ENCODE measurements at regions not wholly inside any gene's neighbourhood (a gene's known extent, or its start where the extent isn't known, plus 50 kb on each side); places are given as distances from the start of the nearest gene placed in this dataset.
"Not testable (repeated sequence)": the region's sequence is repeated elsewhere in the genome, so short reads cannot be mapped to it uniquely, and the experiment has no call there.

DNA sequence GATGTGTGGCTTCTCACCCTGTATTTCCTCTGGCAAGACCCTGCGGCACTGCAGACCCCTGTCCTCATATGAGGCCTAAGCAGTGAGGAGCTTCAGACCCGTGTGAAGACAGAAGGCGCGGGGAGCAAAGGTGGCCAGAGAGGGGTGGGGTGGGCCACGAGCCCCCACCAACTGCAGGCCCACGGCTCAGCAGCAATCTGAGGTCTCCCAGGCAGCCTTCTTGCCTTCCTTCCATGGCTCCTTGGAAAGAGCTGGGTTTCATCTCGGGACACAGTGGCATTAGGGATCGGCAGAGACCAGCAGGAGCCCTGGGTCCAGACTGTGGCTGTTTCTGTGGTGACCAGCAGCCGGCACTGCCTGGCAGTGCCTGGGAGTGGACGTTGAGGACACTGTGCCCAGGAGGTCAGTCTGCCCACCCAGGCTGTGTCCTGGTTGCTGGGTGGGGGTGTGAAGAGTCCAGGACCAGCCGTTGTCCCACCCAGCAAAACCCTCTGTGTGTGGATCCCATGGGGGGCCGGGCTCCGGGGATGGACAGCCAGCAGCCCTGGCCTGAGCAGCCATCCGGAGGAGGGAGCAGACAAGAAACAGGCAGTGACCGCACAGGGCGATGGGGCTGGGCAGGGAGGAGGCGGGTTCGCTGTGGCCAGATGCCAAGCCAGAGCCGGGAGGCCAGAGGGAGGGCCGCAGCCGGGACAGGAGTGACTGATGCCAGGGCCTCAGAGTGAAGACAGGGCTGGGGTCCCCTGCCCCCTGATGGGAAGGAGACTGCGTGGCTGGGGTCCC lies 73.8 kb downstream of the RRM2 start:
- DNase-seq = peak in 1 of 2 donors; percentile 19

DNA sequence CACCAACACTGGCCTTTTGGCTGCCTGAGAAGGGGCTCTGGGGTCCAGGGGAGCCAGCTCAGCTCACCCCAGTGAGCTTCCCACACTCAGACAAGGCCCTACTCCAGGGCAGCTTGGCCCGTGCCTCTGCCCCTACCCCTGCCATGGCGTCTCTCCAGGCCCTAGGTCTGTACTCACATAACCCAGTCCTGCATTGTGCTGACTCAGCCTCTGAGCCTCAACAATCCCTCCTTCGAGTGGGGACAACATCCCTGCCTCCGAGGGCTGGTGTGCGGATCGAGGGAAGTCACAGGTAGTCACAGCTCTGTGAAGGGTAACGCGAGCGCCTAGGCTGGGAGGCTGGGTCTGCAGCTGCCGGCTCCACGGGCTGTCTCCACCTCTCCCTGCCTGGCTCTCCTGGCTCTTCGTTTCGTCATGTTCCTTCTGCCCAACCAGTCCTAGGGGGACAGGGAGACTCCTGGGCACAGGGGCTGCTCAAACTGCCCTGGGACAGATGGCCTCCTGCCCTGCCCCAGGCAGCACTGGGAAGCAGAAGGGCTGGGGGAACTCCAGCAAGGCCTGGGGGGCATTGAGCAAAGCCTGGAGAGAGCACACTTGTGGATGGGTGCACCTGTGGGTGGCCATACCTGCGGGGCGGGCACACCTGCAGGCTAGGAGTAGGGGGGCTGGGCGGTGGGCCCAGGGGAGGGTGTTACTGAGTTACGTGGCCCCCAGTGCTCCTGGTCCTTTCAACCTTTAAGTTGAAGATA lies 74.6 kb downstream of the RRM2 start:
- Histone ChIP-seq H3K9me3 (ENCODE audit: control insufficient read depth in 2 of 2, insufficient read depth in 1 of 2, low read depth in 1 of 2, low read length in 1 of 2) (peaks cover 0 to 14% of the 10 kb centered on the region in 2 donors), H3K27ac (ENCODE audit: low read depth in 1 of 3, low read length in 2 of 3) (no peak overlapping the region), H3K4me1 (ENCODE audit: control insufficient read depth in 3 of 3, insufficient read depth in 2 of 3, low read depth in 1 of 3, low read length in 2 of 3) (peaks cover 0 to 3% (median 0%) of the 10 kb centered on the region in 3 donors), H3K4me3 (ENCODE audit: low read depth in 1 of 3, low read length in 3 of 3) (no peak overlapping the region), H3K36me3 (ENCODE audit: control insufficient read depth in 3 of 3, insufficient read depth in 2 of 3, low read depth in 1 of 3, low read length in 3 of 3) (peaks cover 0 to 6% (median 0%) of the 10 kb centered on the region in 3 donors), H3K27me3 (ENCODE audit: control insufficient read depth in 3 of 3, insufficient read depth in 3 of 3, low read length in 3 of 3) (no peaks in the 10 kb centered on the region)
- FAIRE-seq (no peak), DNase-seq (no peak)
- WGBS, 3 donors = 87 to 94% (median 92%) methylated on average over 17 of the region's 17 CpGs

More for the DNA sequence above, 73.8 kb downstream of the RRM2 start:
- no peaks in the 10 kb centered on the region for H3K27me3 ChIP-seq (ENCODE audit: control insufficient read depth in 3 of 3, insufficient read depth in 3 of 3, low read length in 3 of 3)
- no peak for FAIRE-seq
- H3K27ac ChIP-seq (ENCODE audit: low read depth in 1 of 3, low read length in 2 of 3) = no peak overlapping the region
- peaks cover 0 to 14% of the 10 kb centered on the region in 2 donors for H3K9me3 ChIP-seq (ENCODE audit: control insufficient read depth in 2 of 2, insufficient read depth in 1 of 2, low read depth in 1 of 2, low read length in 1 of 2)
- WGBS, 3 donors = 63 to 82% (median 79%) methylated on average over 21 to 22 of the region's 22 CpGs
- no peak overlapping the region for H3K4me3 ChIP-seq (ENCODE audit: low read depth in 1 of 3, low read length in 3 of 3)
- H3K36me3 ChIP-seq (ENCODE audit: control insufficient read depth in 3 of 3, insufficient read depth in 2 of 3, low read depth in 1 of 3, low read length in 3 of 3) = peaks cover 0 to 9% (median 0%) of the 10 kb centered on the region in 3 donors
- peaks cover 0 to 3% (median 0%) of the 10 kb centered on the region in 3 donors for H3K4me1 ChIP-seq (ENCODE audit: control insufficient read depth in 3 of 3, insufficient read depth in 2 of 3, low read depth in 1 of 3, low read length in 2 of 3)

DNA sequence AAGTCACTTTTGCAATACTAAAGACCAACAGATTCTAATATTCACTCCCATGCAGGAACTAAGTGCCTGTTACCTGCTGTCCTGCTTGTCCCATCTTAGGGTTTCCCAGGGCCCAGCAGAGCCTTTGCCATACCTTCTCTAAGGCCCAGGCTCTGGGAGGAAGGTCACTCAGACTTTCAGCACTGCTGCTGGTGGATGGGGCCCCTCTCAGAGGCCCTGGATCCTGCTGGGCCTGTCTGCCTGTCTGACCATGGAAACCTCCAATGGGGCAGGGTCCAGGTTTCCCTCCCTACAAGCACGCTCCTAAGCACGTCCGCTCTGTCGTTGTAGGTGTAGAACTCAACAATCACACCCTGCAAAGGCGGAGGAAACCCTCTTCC lies 75.1 kb downstream of the RRM2 start:
- 84 to 93% (median 89%) methylated on average over 5 of the region's 5 CpGs for WGBS, 3 donors
- H3K27me3 ChIP-seq (ENCODE audit: control insufficient read depth in 3 of 3, insufficient read depth in 3 of 3, low read length in 3 of 3) = no peaks in the 10 kb centered on the region
- H3K9me3 ChIP-seq (ENCODE audit: control insufficient read depth in 2 of 2, insufficient read depth in 1 of 2, low read depth in 1 of 2, low read length in 1 of 2) = peaks cover 0 to 14% of the 10 kb centered on the region in 2 donors
- no peak for FAIRE-seq
- no peak overlapping the region for H3K4me3 ChIP-seq (ENCODE audit: low read depth in 1 of 3, low read length in 3 of 3)
- peaks cover 0 to 6% (median 0%) of the 10 kb centered on the region in 3 donors for H3K36me3 ChIP-seq (ENCODE audit: control insufficient read depth in 3 of 3, insufficient read depth in 2 of 3, low read depth in 1 of 3, low read length in 3 of 3)
- DNase-seq = no peak
- H3K4me1 ChIP-seq (ENCODE audit: control insufficient read depth in 3 of 3, insufficient read depth in 2 of 3, low read depth in 1 of 3, low read length in 2 of 3) = peaks cover 0 to 3% (median 0%) of the 10 kb centered on the region in 3 donors
- no peak overlapping the region for H3K27ac ChIP-seq (ENCODE audit: low read depth in 1 of 3, low read length in 2 of 3)

DNA sequence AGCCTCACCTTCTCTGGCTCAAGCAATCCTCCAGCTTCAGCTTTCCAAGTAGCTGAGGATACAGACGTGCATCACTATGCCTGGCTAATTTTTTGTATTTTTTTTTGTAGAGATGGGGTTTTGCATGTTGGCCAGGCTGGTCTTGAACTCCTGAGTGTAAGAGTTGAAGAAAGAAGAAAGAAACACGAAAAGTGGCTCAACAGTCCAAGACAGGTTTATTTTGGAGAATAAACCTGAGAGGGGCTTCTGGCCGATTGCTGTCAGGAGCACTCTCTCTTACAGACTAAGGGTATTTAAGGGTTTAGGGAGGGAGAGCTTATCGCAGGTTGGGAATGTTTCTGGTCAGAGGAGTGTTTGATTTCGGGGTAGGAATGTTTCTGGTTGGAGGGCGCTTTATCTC lies 75.9 kb downstream of the RRM2 start:
- peaks cover 0 to 14% of the 10 kb centered on the region in 2 donors for H3K9me3 ChIP-seq (ENCODE audit: control insufficient read depth in 2 of 2, insufficient read depth in 1 of 2, low read depth in 1 of 2, low read length in 1 of 2)
- H3K36me3 ChIP-seq (ENCODE audit: control insufficient read depth in 3 of 3, insufficient read depth in 2 of 3, low read depth in 1 of 3, low read length in 3 of 3); H3K27me3 ChIP-seq (ENCODE audit: control insufficient read depth in 3 of 3, insufficient read depth in 3 of 3, low read length in 3 of 3); H3K4me3 ChIP-seq (ENCODE audit: low read depth in 1 of 3, low read length in 3 of 3); H3K4me1 ChIP-seq (ENCODE audit: control insufficient read depth in 3 of 3, insufficient read depth in 2 of 3, low read depth in 1 of 3, low read length in 2 of 3); FAIRE-seq; H3K27ac ChIP-seq (ENCODE audit: low read depth in 1 of 3, low read length in 2 of 3); DNase-seq: not testable (repeated sequence)
- WGBS, 3 donors = 90 to 97% (median 93%) methylated on average over 6 of the region's 6 CpGs

DNA sequence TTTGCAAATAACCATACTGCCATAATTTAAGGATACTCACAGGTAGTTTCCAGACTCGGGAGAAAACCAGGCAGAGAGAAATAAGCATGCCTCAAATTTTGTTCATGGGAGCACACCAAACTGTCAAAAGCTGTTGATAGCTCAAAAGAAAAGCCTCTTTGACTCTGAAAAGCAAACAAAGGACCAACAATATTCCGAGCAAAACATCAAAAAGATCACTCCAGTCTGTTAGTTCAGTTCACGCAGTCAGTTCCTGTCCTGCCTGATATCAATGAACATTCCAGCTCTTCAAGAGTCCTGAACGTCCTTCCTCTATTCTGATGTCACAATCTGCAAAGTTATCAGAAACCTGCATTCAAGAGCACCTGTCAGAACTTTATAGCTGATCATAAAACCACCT lies 78.7 kb downstream of the RRM2 start:
- Histone ChIP-seq H3K27me3 (ENCODE audit: control insufficient read depth in 3 of 3, insufficient read depth in 3 of 3, low read length in 3 of 3) (no peaks in the 10 kb centered on the region), H3K4me1 (ENCODE audit: control insufficient read depth in 3 of 3, insufficient read depth in 2 of 3, low read depth in 1 of 3, low read length in 2 of 3) (peaks cover 0 to 2% (median 0%) of the 10 kb centered on the region in 3 donors), H3K9me3 (ENCODE audit: control insufficient read depth in 2 of 2, insufficient read depth in 1 of 2, low read depth in 1 of 2, low read length in 1 of 2) (peaks cover 0 to 14% of the 10 kb centered on the region in 2 donors), H3K4me3 (ENCODE audit: low read depth in 1 of 3, low read length in 3 of 3) (no peak overlapping the region), H3K27ac (ENCODE audit: low read depth in 1 of 3, low read length in 2 of 3) (no peak overlapping the region), H3K36me3 (ENCODE audit: control insufficient read depth in 3 of 3, insufficient read depth in 2 of 3, low read depth in 1 of 3, low read length in 3 of 3) (no peaks in the 10 kb centered on the region)
- FAIRE-seq = no peak
- whole genome bisulfite sequencing, 3 donors = 19 to 60% (median 37%) methylated on average over 4 of the region's 4 CpGs
- DNase-seq = peak; percentile 52 to 61

DNA sequence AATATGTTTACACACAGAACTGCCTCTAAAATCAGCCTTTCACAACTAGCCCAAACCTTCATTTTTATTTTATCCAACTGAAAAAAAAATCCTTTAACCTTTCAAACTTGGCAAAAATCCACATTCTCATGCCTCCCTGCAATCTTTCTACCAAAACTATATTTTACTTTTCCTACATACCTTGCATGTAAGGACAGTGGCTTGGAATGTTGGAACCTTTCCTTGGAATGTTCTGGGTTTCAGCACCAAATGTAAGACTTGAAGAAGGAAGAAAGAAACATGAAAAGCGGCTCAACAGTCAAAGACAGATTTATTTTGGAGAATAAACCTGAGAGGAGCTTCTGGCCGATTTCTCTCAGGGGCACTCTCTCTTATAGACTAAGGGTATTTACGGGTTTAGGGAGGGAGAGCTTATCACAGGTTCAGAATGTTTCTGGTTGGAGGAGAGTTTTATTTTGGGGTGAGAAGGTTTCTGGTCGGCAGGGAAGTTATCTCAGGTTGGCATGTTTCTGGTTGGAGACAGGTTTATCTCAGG lies 79.7 kb downstream of the RRM2 start:
- FAIRE-seq = no peak
- H3K27ac ChIP-seq (ENCODE audit: low read depth in 1 of 3, low read length in 2 of 3) = no peak overlapping the region
- 64 to 84% (median 75%) methylated on average over 4 of the region's 4 CpGs for whole genome bisulfite sequencing, 3 donors

DNA sequence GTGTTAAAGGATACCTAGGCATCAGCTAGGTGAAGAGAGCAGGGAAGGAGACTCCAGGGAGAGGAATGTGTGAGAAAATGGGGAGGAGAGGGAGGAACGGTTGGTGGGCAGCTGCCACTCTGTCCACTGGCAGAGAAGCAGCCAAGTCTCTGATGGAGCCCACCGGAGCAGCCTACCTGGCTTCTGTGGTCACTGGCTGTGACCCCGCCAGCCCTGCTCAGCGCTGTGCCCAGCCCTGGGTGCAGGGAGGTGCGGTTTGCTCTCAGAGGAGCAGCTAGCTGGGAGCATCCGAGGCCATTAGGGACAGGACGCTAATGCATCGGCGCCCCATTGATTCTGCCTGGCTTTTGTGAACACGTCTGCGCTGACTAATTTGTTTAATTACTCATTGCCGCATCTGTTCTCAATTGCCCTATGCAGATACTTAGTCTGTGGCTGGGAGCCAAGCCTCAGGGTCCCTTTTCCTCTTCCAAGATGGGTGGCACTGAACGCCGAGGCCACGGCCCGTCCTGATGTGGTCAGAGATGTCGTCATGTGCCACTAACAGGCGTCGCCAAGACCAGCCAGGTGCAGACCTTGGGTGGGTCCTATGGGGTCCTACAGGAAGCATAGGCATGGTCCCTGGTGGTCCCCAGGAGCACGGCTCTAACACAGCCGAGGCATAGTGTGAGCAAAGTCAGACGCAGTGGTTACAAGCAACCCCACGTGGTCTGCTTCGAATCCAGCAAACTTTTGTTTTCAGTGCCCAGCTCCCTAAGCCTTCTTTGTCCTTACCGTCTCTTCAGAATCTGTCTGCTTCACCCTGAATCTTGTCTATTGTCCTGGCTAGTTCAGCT lies 82.0 kb downstream of the RRM2 start:
- Histone ChIP-seq H3K27ac (ENCODE audit: low read depth in 1 of 3, low read length in 2 of 3) (no peak overlapping the region), H3K9me3 (ENCODE audit: control insufficient read depth in 2 of 2, insufficient read depth in 1 of 2, low read depth in 1 of 2, low read length in 1 of 2) (no peaks in the 10 kb centered on the region), H3K27me3 (ENCODE audit: control insufficient read depth in 3 of 3, insufficient read depth in 3 of 3, low read length in 3 of 3) (no peaks in the 10 kb centered on the region), H3K36me3 (ENCODE audit: control insufficient read depth in 3 of 3, insufficient read depth in 2 of 3, low read depth in 1 of 3, low read length in 3 of 3) (no peaks in the 10 kb centered on the region), H3K4me1 (ENCODE audit: control insufficient read depth in 3 of 3, insufficient read depth in 2 of 3, low read depth in 1 of 3, low read length in 2 of 3) (no peaks in the 10 kb centered on the region), H3K4me3 (ENCODE audit: low read depth in 1 of 3, low read length in 3 of 3) (no peak overlapping the region)
- no peak for DNase-seq
- WGBS, 3 donors = 88 to 91% (median 90%) methylated on average over 25 of the region's 25 CpGs
- FAIRE-seq = no peak

More for the DNA sequence above, 79.7 kb downstream of the RRM2 start:
- Histone ChIP-seq H3K9me3 (ENCODE audit: control insufficient read depth in 2 of 2, insufficient read depth in 1 of 2, low read depth in 1 of 2, low read length in 1 of 2) (peaks cover 0 to 14% of the 10 kb centered on the region in 2 donors), H3K27me3 (ENCODE audit: control insufficient read depth in 3 of 3, insufficient read depth in 3 of 3, low read length in 3 of 3) (no peaks in the 10 kb centered on the region), H3K4me1 (ENCODE audit: control insufficient read depth in 3 of 3, insufficient read depth in 2 of 3, low read depth in 1 of 3, low read length in 2 of 3) (no peaks in the 10 kb centered on the region), H3K36me3 (ENCODE audit: control insufficient read depth in 3 of 3, insufficient read depth in 2 of 3, low read depth in 1 of 3, low read length in 3 of 3) (no peaks in the 10 kb centered on the region), H3K4me3 (ENCODE audit: low read depth in 1 of 3, low read length in 3 of 3) (no peak overlapping the region)
- no peak for DNase-seq

DNA sequence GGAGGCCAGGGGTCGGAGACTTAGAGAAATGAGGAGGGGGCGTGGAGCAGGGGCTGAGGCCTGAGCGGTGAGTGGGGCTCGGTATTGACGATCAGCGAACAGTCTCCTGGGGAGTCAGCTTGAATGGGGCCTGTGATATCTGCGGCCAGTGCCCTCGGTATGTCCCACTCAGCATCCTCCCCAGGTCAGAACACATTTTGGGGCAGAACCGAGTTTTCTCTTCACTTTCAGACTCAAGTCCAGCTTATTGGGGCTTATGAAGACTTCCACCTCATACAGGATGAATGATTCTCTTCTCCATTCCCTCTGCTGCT lies 82.6 kb downstream of the RRM2 start:
- Histone ChIP-seq H3K4me3 (ENCODE audit: low read depth in 1 of 3, low read length in 3 of 3) (no peak overlapping the region), H3K4me1 (ENCODE audit: control insufficient read depth in 3 of 3, insufficient read depth in 2 of 3, low read depth in 1 of 3, low read length in 2 of 3) (no peaks in the 10 kb centered on the region), H3K27ac (ENCODE audit: low read depth in 1 of 3, low read length in 2 of 3) (no peak overlapping the region), H3K27me3 (ENCODE audit: control insufficient read depth in 3 of 3, insufficient read depth in 3 of 3, low read length in 3 of 3) (no peaks in the 10 kb centered on the region), H3K36me3 (ENCODE audit: control insufficient read depth in 3 of 3, insufficient read depth in 2 of 3, low read depth in 1 of 3, low read length in 3 of 3) (no peaks in the 10 kb centered on the region), H3K9me3 (ENCODE audit: control insufficient read depth in 2 of 2, insufficient read depth in 1 of 2, low read depth in 1 of 2, low read length in 1 of 2) (no peaks in the 10 kb centered on the region)
- WGBS, 3 donors = 94 to 98% (median 97%) methylated on average over 9 of the region's 9 CpGs
- DNase-seq (no peak), FAIRE-seq (no peak)
